ENCODE measurements at regions not wholly inside any gene's neighbourhood (a gene's known extent, or its start where the extent isn't known, plus 50 kb on each side); places are given as distances from the start of the nearest gene placed in this dataset.

- no peak for DNase-seq (ENCODE audit: low read depth)
These were observed 63.8 kb downstream of the MRPL46 start for GRCh38 chr15:88403351-88403791.

- no peak for DNase-seq (ENCODE audit: low read depth)
These were observed 65.1 kb downstream of the MRPL46 start for GRCh38 chr15:88401996-88402656.

GRCh38 chr15:88401251-88401995, 65.8 kb downstream of the MRPL46 start:
- no peak for DNase-seq (ENCODE audit: low read depth)

GRCh38 chr15:88400591-88401250, 66.5 kb downstream of the MRPL46 start:
- no peak for DNase-seq (ENCODE audit: low read depth)

- no peak for DNase-seq (ENCODE audit: low read depth)
These were observed 67.1 kb downstream of the MRPL46 start for GRCh38 chr15:88400084-88400483.

GRCh38 chr15:88399021-88399685, 68.0 kb downstream of the MRPL46 start:
- no peak for DNase-seq (ENCODE audit: low read depth)

- DNase-seq (ENCODE audit: low read depth) = no peak
These were observed 69.2 kb downstream of the MRPL46 start for GRCh38 chr15:88398011-88398410.

- DNase-seq (ENCODE audit: low read depth) = no peak
These were observed 69.7 kb downstream of the MRPL46 start for GRCh38 chr15:88397506-88397905.

- no peak for DNase-seq (ENCODE audit: low read depth)
These were observed 71.1 kb downstream of the MRPL46 start for GRCh38 chr15:88395872-88396781.

GRCh38 chr15:88395241-88395640, 71.9 kb downstream of the MRPL46 start:
- DNase-seq (ENCODE audit: low read depth) = no peak

- DNase-seq (ENCODE audit: low read depth) = no peak
These were observed 72.5 kb downstream of the MRPL46 start for GRCh38 chr15:88394553-88395145.

GRCh38 chr15:88393719-88394519, 73.3 kb downstream of the MRPL46 start:
- DNase-seq (ENCODE audit: low read depth) = no peak

- DNase-seq (ENCODE audit: low read depth) = no peak
These were observed 75.5 kb downstream of the MRPL46 start for GRCh38 chr15:88391700-88392099.

- DNase-seq (ENCODE audit: low read depth) = no peak
These were observed 76.2 kb downstream of the MRPL46 start for GRCh38 chr15:88391006-88391405.

- no peak for DNase-seq (ENCODE audit: low read depth)
These were observed 76.9 kb downstream of the MRPL46 start for GRCh38 chr15:88390164-88390901.

GRCh38 chr15:88389120-88389519, 78.1 kb downstream of the MRPL46 start:
- no peak for DNase-seq (ENCODE audit: low read depth)

GRCh38 chr15:88388686-88389085, 78.5 kb downstream of the MRPL46 start:
- no peak for DNase-seq (ENCODE audit: low read depth)

GRCh38 chr15:88385078-88385700, 82.0 kb downstream of the MRPL46 start:
- DNase-seq (ENCODE audit: low read depth) = no peak

- DNase-seq (ENCODE audit: low read depth) = no peak
These were observed 83.8 kb downstream of the MRPL46 start for GRCh38 chr15:88383354-88383753.
